ENCODE measurements at regions not wholly inside any gene's neighbourhood (a gene's known extent, or its start where the extent isn't known, plus 50 kb on each side); places are given as distances from the start of the nearest gene placed in this dataset.

GRCh38 chr14:71533800-71534199, 398.4 kb upstream of the RGS6 start:
- Mint-ChIP-seq H3K4me1 (peaks cover 24% of the 10 kb centered on the region), H3K27ac (no peak overlapping the region), H3K36me3 (peaks cover 38% of the 10 kb centered on the region), H3K9me3 (no peaks in the 10 kb centered on the region), H3K4me3 (no peak overlapping the region)
- no peak for DNase-seq (ENCODE audit: low spot score in 2 of 2)
- ATAC-seq: no peak

DNA sequence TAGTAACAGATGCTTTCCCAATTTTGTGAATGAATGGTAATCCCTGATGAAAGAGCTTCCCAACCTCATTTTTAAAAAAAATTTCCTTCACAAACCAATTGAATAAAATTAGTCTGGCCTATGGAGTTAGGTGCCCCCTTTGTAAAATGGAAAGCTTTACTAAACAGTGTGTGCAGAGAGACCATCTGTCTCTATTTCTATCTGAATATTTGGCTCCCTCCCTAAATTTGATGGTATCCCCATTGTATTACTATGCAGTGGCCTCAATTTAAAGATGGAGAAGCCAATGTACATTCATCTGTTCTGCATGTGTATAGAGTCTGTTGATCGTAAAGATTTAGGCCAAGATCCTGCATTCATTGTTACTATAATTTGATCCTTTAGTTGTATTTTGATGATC, 397.7 kb upstream of the RGS6 start:
- no peak overlapping the region for H3K27ac Mint-ChIP-seq
- ATAC-seq (no peak), DNase-seq (ENCODE audit: low spot score in 2 of 2) (no peak)
- no peaks in the 10 kb centered on the region for H3K9me3 Mint-ChIP-seq
- H3K4me1 Mint-ChIP-seq: peaks cover 27% of the 10 kb centered on the region
- H3K4me3 Mint-ChIP-seq: no peak overlapping the region
- peaks cover 35% of the 10 kb centered on the region for H3K36me3 Mint-ChIP-seq

- Mint-ChIP-seq H3K36me3 (peaks cover 18% of the 10 kb centered on the region), H3K4me3 (no peak overlapping the region), H3K27ac (no peak overlapping the region), H3K4me1 (peaks cover 27% of the 10 kb centered on the region), H3K9me3 (no peaks in the 10 kb centered on the region)
- DNase-seq (ENCODE audit: low spot score in 2 of 2) (no peak), ATAC-seq (no peak)
These were observed 396.1 kb upstream of the RGS6 start for GRCh38 chr14:71536015-71536740.

- no peak overlapping the region for H3K4me3 Mint-ChIP-seq
- no peaks in the 10 kb centered on the region for H3K9me3 Mint-ChIP-seq
- ATAC-seq (no peak), DNase-seq (ENCODE audit: low spot score in 2 of 2) (no peak)
- no peak overlapping the region for H3K27ac Mint-ChIP-seq
- H3K4me1 Mint-ChIP-seq: peaks cover 31% of the 10 kb centered on the region
- H3K36me3 Mint-ChIP-seq: peaks cover 8% of the 10 kb centered on the region
These were observed 395.1 kb upstream of the RGS6 start for GRCh38 chr14:71536927-71537772.

DNA sequence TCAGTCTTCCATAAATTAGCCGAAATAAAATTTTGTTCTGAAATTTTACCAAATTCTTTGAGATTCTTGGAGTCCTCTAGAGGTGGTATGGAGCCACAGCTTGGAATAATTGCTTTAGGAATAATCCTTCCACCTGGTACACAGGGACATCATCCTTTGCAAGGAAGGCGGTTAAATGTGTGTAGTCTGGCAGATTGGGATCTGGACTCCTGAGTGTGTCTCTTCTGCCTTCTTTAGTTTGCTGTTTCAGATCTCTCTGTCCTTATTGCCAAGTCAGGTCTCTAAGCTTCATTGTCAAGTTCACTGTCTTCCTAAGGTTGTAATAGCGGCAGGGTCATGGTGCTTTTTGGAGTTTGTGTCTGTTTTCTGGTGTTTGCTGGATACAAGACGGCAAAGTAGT, 393.9 kb upstream of the RGS6 start:
- H3K36me3 Mint-ChIP-seq: no peaks in the 10 kb centered on the region
- H3K4me3 Mint-ChIP-seq: no peak overlapping the region
- peaks cover 42% of the 10 kb centered on the region for H3K4me1 Mint-ChIP-seq
- no peak for DNase-seq (ENCODE audit: low spot score in 2 of 2)
- H3K27ac Mint-ChIP-seq: peak overlapping the region; percentile 12
- ATAC-seq: no peak
- H3K9me3 Mint-ChIP-seq: no peaks in the 10 kb centered on the region

DNA sequence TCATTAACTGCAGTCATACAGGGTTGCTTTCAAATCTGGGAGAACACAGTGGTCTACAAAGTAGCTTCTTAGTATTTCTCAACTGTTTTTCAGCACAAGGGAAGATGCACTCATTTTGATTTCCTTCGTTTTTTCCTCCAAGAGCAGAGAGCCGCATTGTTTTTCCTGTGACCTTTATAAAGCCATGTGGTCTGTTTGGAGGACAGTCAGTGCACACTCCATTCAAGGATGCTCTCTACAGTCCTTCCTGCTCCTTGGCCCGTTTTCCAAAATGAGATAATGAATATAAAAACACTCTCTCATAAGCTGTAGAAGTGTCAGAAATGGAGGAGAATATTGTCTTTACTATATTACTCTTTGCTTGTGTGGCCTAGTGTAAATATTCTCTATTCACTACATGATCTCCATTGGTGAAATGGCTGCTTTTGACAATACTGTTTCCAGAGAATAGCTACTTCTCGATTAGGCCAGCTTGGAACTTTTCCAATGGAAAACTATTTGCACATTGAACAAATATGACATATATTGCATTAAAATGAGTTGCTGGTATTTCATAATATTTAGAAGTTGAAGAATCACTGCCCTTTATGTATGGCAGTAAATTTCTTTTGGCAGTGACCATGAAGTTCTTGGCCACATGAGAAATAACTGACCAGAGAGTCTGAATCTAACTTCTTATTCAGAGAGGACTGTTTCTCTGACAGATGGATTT, 393.1 kb upstream of the RGS6 start:
- Mint-ChIP-seq H3K9me3 (no peaks in the 10 kb centered on the region), H3K36me3 (no peaks in the 10 kb centered on the region), H3K4me1 (peaks cover 42% of the 10 kb centered on the region), H3K27ac (peak overlapping the region; percentile 12), H3K4me3 (no peak overlapping the region)
- ATAC-seq: no peak
- DNase-seq (ENCODE audit: low spot score in 2 of 2): no peak

GRCh38 chr14:71539650-71540285, 392.5 kb upstream of the RGS6 start:
- H3K27ac Mint-ChIP-seq: no peak overlapping the region
- no peak overlapping the region for H3K4me3 Mint-ChIP-seq
- DNase-seq (ENCODE audit: low spot score in 2 of 2): no peak
- ATAC-seq: no peak
- H3K36me3 Mint-ChIP-seq: no peaks in the 10 kb centered on the region
- peaks cover 42% of the 10 kb centered on the region for H3K4me1 Mint-ChIP-seq
- no peaks in the 10 kb centered on the region for H3K9me3 Mint-ChIP-seq

GRCh38 chr14:71541271-71541670, 391.0 kb upstream of the RGS6 start:
- Mint-ChIP-seq H3K4me3 (no peak overlapping the region), H3K9me3 (no peaks in the 10 kb centered on the region), H3K36me3 (no peaks in the 10 kb centered on the region), H3K4me1 (peaks cover 34% of the 10 kb centered on the region), H3K27ac (no peak overlapping the region)
- ATAC-seq (no peak), DNase-seq (ENCODE audit: low spot score in 2 of 2) (no peak)

DNA sequence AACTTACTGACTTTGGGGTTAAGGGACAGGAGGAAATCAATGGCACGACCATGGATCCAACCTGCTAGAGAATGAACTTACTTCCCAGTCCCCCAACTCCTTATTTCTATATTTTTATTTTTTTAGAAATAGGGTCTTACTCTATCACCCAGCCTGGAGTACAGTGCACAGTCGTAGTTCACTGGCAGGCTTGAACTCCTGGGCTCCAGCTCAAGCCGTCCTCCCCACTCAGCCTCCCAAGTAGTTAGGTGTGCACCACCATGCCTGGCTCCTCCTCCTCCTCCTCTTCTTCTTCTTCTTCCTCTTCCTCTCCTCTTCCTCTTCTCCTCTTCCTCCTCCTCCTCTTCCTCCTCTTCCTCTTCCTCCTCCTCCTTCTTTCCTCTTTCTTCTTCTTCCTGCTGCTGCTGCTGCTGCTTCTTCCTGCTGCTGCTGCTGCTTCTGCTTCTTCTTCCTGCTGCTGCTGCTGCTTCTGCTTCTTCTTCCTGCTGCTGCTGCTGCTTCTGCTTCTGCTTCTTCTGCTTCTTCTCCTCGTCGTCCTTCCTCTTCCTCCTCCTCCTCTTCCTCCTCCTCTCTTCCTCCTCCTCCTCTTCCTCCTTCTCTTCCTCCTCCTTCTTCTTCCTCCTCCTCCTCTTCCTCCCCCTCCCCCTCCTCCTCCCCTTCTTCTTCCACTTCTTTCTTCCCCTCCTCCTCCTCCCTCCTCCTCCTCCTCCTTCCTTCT, 390.1 kb upstream of the RGS6 start:
- Mint-ChIP-seq H3K4me1 (peaks cover 33% of the 10 kb centered on the region), H3K36me3 (no peaks in the 10 kb centered on the region), H3K4me3 (no peak overlapping the region), H3K27ac (peak overlapping the region; percentile 63), H3K9me3 (no peaks in the 10 kb centered on the region)
- no peak for DNase-seq (ENCODE audit: low spot score in 2 of 2)
- no peak for ATAC-seq

DNA sequence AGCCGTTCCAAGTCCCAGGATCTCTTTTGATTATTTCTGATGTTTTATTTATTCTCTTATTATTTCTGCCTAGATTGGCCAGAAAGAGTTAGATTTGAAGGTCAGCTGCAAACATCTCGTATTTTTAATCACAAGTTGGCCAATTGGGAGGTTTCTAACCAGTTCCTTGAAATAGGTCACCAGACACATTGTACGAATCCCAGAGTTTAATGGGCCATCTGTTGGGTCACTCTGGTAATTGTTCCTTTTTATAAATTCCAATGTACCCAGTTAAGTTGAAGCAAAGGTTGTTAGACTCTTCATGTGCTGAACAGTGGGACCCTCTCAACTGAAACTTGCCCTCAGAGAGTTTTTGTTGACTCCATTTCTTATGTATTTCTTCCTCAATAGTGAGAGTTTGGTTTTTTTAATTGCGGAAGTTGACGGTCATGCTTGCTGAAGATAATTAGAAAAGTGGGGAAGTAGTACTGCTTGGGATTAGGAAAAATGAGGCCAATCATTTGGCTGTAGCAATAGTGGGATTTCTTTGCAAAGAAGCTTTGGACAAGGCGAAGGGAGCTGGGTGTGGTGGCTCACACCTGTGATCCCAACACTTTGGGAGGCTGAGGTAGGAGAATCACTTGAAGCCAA, 382.7 kb upstream of the RGS6 start:
- ATAC-seq (no peak), DNase-seq (ENCODE audit: low spot score in 2 of 2) (no peak)
- Mint-ChIP-seq H3K4me3 (no peak overlapping the region), H3K27ac (no peak overlapping the region), H3K9me3 (no peaks in the 10 kb centered on the region), H3K36me3 (no peaks in the 10 kb centered on the region), H3K4me1 (peaks cover 25% of the 10 kb centered on the region)

GRCh38 chr14:71550367-71550766, 381.9 kb upstream of the RGS6 start:
- Mint-ChIP-seq H3K4me3 (no peak overlapping the region), H3K4me1 (peaks cover 33% of the 10 kb centered on the region), H3K36me3 (peaks cover 3% of the 10 kb centered on the region), H3K27ac (no peak overlapping the region), H3K9me3 (no peaks in the 10 kb centered on the region)
- no peak for ATAC-seq
- no peak for DNase-seq (ENCODE audit: low spot score in 2 of 2)

DNA sequence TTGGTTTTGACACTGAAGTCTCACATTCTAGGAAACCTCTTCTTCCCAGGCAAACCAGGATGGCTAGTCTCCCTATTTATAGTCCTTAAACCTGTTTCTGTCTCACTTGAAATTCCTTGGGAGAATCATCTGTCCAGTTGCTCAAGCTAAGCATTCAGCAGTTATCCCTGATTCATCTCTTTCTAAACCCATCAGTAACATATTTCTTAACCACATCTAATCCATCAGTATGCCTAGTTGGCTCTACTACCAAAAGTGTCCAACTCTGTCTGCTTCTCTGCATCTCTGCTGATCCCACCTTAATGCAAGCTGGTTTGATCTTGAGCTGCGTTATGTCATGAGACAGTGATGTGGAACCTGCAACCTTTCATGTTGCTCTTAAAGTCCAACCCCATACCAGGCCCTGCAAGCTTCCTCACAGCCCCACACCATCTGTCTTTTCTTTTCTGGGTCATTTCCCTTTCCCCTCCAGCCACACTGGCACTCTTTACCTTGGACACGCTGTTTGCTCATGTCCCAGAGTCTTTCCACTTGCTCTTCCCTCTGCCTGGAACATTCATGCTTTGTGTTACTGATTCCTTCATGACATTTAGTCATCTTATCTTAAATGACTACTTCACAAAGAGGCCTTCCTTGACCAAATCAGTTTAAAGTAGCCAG, 380.8 kb upstream of the RGS6 start:
- Mint-ChIP-seq H3K36me3 (peaks cover 8% of the 10 kb centered on the region), H3K4me1 (peaks cover 44% of the 10 kb centered on the region), H3K27ac (no peak overlapping the region), H3K9me3 (no peaks in the 10 kb centered on the region), H3K4me3 (no peak overlapping the region)
- DNase-seq (ENCODE audit: low spot score in 2 of 2): no peak
- ATAC-seq: no peak

GRCh38 chr14:71552809-71553208, 379.4 kb upstream of the RGS6 start:
- ATAC-seq: no peak
- DNase-seq (ENCODE audit: low spot score in 2 of 2): no peak
- peaks cover 55% of the 10 kb centered on the region for H3K4me1 Mint-ChIP-seq
- no peaks in the 10 kb centered on the region for H3K9me3 Mint-ChIP-seq
- no peak overlapping the region for H3K27ac Mint-ChIP-seq
- H3K4me3 Mint-ChIP-seq: no peak overlapping the region
- H3K36me3 Mint-ChIP-seq: peaks cover 8% of the 10 kb centered on the region

GRCh38 chr14:71553779-71554178, 378.4 kb upstream of the RGS6 start:
- ATAC-seq (no peak), DNase-seq (ENCODE audit: low spot score in 2 of 2) (no peak)
- Mint-ChIP-seq H3K4me1 (peaks cover 60% of the 10 kb centered on the region), H3K9me3 (no peaks in the 10 kb centered on the region), H3K36me3 (peaks cover 8% of the 10 kb centered on the region), H3K27ac (no peak overlapping the region), H3K4me3 (no peak overlapping the region)

Measured in stimulated activated effector memory CD8-positive, alpha-beta T cell treated with anti-CD3 and anti-CD28 coated beads, Interleukin-12 subunit alpha, Interleukin-12 subunit beta, amount 100 ng/mL, for 72 hours (primary cell).